Pulmonary artery endothelial cell (primary cell): ENCODE measurements at regions not wholly inside any gene's neighbourhood (a gene's known extent, or its start where the extent isn't known, plus 50 kb on each side); places are given as distances from the start of the nearest gene placed in this dataset.
"Not testable (repeated sequence)": the region's sequence is repeated elsewhere in the genome, so short reads cannot be mapped to it uniquely, and the experiment has no call there.

Source experiments
- DNase-seq: peaks from one replicate; pipeline ENCODE4 v3.0.0-alpha.2; 2011; ENCODE audit warnings: low read depth, low spot score

GRCh38 chr10:21061184-21061583, 164.1 kb upstream of the NEBL start:
- no peak for DNase-seq

DNA sequence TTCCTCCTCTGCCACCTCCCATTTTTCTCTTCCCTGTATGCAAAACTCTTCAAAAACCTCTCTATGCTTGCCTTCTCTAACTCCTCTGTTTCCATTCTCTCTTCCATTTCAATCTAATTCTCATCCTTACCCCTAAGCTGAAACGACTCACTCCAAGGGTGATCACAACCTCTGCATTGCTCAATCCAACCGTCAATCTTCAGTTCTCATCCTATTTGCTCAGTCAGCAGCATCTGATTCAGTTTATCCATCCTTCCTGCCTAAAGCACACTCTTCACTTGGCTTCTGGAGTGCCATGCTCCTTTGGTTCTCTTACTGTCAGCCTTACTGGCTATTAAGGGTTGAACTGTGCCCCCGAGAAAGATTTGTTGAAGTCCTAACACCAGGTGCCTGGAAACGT, 163.5 kb upstream of the NEBL start:
- no peak for DNase-seq

DNA sequence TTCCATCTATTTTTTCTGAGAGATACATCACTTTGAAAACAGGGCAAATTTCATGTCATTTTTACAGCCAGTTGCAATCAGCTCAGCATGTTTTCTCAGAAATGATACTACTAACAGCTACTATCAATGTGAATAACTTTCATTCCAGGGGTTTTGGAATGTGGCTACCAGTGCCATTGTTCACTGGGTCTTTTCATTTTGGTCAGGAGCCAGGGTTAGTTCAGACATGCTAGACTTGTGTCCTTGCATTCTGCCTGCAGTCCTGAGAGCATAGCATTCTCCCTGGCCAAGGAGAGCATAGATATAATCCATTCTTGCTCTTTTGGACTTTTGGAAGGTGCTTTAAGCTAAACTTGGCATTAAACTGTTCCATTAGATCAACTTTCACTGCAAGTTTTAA, 160.9 kb upstream of the NEBL start:
- no peak for DNase-seq

DNA sequence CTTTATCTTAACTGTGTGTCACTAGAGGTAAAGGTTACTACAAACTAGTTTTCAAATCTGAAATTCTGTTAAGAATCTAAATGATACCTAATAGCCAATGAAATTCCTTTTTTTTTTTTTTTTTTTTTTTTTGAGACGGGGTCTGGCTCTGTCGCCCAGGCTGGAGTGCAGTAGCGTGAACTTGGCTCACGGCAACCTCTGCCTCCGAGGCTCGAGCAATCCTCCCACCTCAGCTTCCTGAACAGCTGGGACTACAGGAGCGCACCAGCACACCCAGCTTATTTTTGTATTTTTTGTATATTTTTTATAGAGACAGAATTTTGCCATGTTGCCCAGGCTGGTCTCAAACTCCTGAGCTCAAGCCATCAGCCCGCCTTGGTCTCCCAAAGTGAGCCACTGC, 160.3 kb upstream of the NEBL start:
- no peak for DNase-seq

GRCh38 chr10:21056461-21056860, 159.3 kb upstream of the NEBL start:
- no peak for DNase-seq

DNA sequence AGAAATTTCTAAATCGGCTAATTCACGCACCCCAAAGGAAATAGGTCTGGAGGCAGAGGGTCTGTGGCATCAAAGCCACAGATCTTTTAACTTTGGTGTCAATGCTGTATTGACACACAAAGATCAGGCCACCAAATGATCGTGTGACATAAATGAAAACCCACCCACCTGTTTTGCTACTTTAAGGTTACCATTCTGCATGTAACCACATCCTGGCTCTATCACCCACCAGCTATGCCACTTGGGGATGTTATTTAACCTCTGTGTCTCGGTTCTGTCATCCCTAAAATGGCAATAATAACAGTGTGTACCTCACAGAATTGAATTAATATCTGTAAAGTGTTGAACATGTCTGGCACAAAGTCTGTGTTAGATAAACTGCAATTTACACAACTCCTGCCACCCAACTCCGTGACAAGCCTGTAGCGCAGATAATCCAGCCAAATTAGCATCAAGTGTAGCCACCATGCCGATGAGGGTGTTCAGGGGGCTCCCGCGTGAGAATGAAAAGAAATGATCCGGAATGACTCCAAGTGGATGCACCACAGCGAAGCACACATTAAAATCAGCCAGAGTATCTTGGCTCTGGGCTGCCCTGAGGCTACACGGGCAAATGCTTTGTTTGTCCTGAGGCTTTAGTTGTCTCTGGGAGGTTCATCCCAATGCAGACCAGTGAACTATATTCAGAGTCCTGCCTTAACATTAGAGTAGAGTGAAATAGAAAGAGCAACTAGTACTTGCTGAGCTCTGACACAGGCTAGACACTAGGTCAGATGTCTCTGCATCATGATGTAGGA, 158.4 kb upstream of the NEBL start:
- DNase-seq = no peak

DNA sequence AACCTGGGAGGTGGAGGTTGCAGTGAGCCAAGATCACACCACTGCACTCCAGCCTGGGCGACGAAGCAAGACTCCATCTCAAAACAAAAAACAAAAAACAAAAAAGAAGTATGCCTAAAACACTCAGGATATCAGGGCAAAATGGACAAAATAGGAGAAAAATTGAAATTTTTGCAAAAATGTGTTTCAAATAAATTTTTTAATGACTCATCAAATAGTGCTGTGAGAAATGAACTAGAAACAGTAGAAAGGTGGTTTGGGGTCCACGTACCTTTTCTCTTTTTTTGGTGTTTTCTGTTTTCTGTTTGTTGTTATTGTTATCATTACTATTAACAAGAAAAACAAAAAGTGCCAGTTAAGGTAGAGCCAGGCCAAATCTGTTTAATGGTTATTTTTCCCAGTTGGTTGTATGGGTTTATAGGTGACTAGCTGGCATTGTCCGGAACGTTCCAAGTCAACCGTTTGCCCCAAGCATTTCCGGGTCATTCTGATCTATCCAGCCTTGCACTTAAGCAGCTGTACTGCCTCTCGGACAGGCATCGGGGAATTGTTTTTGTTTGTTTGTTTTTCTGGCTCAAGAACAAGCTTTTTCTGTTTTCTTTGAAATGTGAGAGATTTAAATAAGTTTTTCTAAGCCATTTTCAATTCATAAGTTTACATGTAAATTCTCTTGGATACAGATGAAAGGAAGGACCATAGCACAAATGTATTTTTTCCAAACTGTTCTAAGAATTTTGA, 157.0 kb upstream of the NEBL start:
- no peak for DNase-seq

GRCh38 chr10:21052709-21053104, 155.6 kb upstream of the NEBL start:
- no peak for DNase-seq

DNA sequence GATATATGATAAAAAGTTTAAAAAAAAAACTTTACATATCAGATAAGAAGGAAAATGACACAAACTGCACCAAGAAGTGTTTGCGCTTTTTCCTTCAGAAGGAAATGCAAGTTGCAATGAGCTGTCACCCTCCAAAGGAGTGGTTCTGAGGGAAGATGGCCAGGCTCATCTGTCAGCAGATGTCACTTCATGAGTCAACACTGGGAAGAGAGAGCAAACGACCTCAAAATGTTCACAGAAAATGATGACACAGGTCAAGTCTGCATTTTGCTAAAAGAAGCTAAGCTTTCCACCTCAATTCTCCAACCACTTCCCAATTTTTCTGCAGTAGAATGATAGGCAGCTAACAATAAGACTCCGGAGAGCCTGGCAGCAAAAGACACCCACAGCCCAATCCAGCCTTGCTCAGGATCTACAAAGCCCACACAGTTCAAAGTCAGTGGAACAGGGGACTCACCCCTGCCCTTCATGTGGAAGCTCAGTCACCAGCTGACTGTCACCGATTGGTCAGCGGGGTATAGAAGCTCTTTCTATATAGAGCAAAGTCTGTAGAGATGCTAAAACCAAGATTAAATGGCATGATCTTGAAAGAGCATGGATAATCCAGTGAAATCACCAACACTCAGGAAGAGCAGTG, 155.1 kb upstream of the NEBL start:
- DNase-seq = no peak

GRCh38 chr10:21049482-21049881, 152.4 kb upstream of the NEBL start:
- no peak for DNase-seq

- no peak for DNase-seq
These were observed 151.0 kb upstream of the NEBL start for GRCh38 chr10:21048068-21048467.

- no peak for DNase-seq
These were observed 150.4 kb upstream of the NEBL start for GRCh38 chr10:21047511-21047910.

GRCh38 chr10:21047096-21047495, 150.0 kb upstream of the NEBL start:
- DNase-seq = no peak

DNA sequence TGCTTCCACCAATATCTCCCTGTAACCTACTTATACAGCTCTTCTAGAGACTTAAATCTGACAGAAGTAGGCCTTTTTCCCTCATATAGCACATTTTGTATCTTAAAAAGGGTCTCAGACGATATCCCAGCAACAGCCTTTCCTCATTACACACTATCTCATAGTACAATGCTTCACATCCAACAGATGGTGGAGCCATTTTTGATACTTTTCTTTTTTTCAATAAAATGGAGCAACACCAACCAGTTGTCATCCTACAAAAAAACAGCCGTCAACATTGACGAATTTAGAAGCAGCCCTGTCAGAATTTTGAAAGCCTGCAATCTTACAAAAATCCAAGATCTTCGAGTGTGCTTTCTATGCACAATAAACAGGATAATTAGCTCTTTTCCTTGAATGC, 145.9 kb upstream of the NEBL start:
- no peak for DNase-seq

GRCh38 chr10:21042536-21042935, 145.4 kb upstream of the NEBL start:
- no peak for DNase-seq

- DNase-seq = no peak
These were observed 144.8 kb upstream of the NEBL start for GRCh38 chr10:21041763-21042458.

DNA sequence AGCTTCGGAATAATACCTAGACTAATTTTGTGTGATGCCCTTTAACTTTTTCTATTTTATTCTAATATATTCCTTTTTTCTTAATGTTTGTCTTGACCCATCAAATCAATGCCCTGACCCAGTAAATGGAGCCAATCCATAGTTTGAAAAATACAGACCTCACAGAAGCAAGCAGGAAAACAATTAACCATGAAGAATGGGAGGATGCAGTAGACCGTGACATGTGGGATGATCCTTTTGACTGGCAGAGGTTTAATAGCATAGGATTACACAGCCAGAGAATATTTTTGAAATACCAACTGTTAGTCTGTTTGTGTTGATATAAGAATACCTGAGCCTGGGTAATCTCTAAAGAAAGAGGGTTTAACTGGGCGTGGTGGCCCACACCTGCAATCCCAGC, 142.6 kb upstream of the NEBL start:
- no peak for DNase-seq

DNA sequence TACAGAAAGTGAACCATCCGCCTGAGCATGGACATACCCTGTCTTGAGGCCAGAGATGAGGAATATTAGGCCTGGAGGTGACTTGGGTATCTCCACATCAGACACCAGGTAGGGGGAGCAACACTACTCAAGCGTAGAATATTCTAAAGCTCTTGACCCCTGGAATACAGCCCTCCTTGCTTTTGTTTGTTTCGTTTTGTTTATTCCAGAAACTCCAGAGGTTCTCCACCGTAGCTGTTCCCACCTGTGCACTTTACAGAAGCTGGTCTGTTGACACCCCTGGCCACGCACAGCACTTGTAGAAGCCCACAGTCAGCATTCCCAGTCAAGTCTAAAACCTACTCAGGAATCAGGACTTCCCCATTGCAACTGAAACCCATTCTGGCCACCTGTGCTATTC, 139.6 kb upstream of the NEBL start:
- DNase-seq = no peak

DNA sequence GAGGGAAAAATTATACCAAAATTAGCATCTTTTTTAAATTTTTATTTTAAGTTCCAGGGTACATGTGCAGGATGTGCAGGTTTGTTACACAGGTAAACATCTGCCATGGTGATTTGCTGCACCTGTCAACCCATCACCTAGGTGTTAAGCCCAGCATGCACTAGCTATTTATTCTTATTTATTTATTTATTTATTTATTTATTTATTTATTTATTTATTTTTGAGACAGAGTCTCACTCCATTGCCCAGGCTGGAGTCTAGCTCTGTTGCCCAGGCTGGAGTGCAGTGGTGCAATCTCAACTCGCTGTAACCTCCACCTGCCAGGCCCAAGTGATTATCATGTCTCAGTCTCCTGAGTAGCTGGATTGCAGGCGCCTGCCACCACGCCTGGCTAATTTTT, 137.7 kb upstream of the NEBL start:
- DNase-seq = not testable (repeated sequence)

DNA sequence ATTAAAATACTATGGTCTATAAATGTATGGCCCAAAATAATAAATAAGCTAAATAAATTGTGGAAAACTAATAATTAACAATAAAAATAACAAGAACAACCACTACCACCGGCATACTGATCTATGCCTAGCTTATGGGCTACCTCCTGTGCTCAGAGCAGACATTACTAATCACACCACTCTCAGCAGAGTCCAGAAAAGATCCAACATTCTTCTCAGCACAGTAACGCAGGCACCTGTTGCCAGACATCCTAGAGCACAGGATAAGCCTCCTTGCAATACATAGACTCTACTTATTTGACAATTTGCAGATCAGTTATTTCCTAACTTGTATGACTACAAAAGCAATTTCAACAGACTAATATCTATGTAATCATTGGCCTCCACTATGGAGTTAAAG, 137.1 kb upstream of the NEBL start:
- DNase-seq = no peak

GRCh38 chr10:21032587-21033319, 135.6 kb upstream of the NEBL start:
- DNase-seq = no peak
